ENCODE measurements at regions not wholly inside any gene's neighbourhood (a gene's known extent, or its start where the extent isn't known, plus 50 kb on each side); places are given as distances from the start of the nearest gene placed in this dataset.
"Not testable (repeated sequence)": the region's sequence is repeated elsewhere in the genome, so short reads cannot be mapped to it uniquely, and the experiment has no call there.

- DNase-seq (ENCODE audit: low spot score), result no peak
Observed at GRCh38 chr2:7146151-7146550, 228.9 kb downstream of the RNF144A start.

GRCh38 chr2:7154656-7155055, 237.4 kb downstream of the RNF144A start:
- DNase-seq (ENCODE audit: low spot score), result no peak

DNA sequence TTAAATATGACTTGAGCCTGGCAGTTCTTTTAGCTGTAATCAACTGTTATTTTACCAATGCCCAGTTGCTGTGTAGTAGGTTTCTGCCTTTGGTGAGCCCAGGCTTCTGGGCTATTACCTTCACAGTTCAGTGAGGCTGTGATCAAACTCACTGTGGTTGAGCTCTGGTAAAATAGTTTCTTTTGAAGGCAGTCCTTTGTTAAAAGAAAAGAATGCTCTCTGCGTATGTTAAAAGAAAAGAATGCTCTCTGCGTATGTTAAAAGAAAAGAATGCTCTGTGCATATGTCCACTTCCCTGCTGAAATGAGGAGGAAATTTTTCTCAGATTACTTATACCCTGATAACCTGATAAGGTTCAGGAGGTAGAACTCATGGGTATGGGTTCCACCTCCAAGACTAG, 244.3 kb downstream of the RNF144A start:
- no peak for DNase-seq (ENCODE audit: low spot score)

- peak; percentile 37 for DNase-seq (ENCODE audit: low spot score)
Observed at GRCh38 chr2:7165736-7166135, 248.5 kb downstream of the RNF144A start.

DNA sequence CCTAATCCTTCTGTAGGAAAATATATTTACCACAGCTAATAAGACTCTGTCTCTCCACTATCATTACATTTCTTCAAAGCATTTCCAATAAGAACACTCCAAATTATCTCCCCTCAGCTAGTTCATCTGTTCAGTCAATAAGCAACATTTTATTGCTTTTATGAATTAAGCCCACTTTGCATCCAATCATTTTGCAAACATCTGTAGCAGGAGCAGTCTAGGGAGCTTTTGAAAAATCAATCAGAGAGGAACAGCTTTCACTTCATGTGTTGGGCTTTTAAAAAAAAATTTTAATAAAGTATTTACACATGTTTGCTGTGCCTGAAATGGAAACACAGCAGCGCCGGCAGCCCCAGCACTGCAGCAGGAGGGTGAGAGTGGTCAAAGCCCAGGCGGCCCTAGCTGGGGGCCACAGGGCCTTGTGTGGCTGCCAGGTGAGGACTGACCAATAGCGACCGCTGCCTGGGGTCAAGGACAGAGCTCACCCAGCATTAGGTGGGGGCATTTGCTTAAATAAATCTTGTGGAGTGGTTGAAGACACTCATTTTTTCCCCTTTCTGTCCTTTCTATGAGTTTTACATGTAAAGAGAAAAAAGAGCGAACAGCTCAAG, 250.7 kb downstream of the RNF144A start:
- DNase-seq (ENCODE audit: low spot score), result no peak

DNA sequence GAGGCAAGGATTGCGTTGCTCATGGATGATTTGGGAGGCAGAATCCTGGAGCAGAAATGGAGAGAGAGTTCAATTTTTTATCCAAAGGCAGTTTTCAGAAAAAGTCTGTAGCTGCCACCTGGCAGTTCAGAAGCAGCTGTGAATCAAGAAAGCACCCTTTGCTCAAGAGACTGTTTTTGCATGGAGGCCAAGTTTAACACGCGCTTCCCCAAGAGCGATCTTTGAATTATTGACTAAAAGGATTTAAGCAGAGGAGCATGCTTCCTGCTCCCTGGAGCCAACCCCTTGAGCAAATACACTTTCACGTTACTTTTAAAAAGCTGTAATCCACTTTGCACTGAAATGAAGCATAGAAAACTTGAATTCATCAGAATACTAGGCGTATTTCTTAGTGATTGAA, 252.4 kb downstream of the RNF144A start:
- no peak for DNase-seq (ENCODE audit: low spot score)

DNA sequence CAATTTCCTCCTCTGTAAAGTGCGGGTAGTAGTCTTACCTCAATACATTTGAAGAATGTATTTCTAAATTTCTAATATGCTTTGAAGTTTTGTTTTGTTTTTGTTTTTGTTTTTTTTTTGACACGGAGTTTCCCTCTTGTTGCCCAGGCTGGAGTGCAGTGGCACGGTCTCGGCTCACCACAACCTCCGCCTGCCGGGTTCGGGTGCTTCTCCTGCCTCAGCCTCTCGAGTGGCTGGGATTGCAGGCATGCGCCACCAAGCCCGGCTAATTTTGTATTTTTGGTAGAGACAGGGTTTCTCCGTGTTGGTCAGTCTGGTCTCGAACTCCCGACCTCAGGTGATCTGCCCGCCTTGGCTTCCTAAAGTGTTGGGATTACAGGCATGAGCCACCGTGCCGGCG, 261.8 kb downstream of the RNF144A start:
- not testable (repeated sequence) for DNase-seq (ENCODE audit: low spot score)

- peak; percentile 77 for DNase-seq (ENCODE audit: low spot score)
Observed at GRCh38 chr2:7180638-7181370, 263.6 kb downstream of the RNF144A start.

GRCh38 chr2:7182525-7182924, 265.3 kb downstream of the RNF144A start:
- DNase-seq (ENCODE audit: low spot score), result no peak

DNA sequence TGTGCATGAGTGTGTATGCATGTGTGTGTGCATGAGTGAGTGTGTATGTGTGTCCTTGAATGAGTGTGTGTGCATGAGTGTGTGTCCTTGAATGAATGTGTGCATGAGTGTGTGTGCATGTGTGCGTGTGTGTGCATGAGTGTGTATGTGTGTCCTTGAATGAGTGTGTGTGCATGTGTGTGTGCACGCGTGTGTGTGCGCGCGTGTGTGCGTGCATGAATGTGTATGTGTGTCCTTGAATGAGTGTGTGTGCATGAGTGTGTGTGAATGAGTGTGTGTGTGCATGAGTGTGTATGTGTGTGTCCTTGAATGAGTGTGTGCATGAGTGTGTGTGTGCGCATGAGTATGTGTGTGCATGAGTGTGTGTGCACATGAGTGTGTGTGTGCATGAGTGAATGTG, 271.9 kb downstream of the RNF144A start:
- no peak for DNase-seq (ENCODE audit: low spot score)

DNA sequence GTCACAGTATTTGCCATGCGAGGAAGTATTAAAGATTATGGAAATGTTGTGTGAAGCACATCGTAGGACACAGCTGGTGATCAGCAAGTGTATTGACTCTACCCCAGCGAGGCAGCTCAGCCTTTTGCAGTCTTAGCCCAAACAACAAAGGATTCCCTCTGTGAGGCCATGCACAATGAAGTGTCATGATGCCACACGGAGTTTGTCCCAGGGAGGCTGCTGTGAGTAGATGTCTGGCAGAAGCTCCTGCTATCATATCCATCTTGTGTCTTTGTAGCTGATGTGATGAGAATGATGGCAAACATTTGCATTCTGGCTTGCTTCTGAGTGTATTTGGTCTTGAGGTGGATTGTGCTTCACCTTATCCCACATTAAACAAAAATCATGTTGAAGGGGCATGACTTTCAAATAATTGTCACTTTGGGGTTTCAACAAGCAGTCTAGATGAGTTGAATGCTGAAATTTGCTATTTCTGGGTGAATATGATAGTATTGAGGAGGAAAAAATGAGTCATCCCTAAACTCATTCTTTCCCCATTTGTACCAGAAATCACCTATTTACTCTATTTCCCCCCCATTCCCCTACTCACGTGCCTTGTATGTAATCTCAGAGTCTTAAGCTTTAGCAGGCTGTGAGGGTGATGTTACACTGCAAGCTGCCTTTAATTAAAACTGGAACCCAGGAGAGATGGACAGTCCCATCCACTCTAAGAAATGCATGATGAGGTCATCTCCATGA, 273.5 kb downstream of the RNF144A start:
- peak; percentile 13 for DNase-seq (ENCODE audit: low spot score)

- DNase-seq (ENCODE audit: low spot score), result peak; percentile 98
Observed at GRCh38 chr2:7191932-7192331, 274.7 kb downstream of the RNF144A start.

- DNase-seq (ENCODE audit: low spot score), result no peak
Observed at GRCh38 chr2:7193457-7193856, 276.2 kb downstream of the RNF144A start.

DNA sequence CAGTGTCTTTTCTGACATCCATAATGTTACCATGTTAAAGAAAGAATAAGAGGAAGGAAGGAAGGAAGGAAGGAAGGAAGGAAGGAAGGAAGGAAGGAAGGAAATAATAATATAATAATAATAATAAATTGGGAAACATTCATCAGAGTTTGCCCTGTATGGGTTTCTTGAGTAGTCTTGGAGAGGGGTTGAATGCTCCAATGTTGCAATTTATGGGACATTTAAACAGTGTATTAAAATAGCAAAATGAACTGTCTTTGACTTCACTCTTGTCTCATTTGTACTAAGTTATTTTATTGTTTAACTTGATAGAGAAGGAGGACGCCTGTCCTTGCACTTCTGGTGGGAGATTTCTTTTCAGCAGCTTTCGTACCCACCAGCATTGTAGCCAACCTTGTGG, 277.7 kb downstream of the RNF144A start:
- no peak for DNase-seq (ENCODE audit: low spot score)

DNA sequence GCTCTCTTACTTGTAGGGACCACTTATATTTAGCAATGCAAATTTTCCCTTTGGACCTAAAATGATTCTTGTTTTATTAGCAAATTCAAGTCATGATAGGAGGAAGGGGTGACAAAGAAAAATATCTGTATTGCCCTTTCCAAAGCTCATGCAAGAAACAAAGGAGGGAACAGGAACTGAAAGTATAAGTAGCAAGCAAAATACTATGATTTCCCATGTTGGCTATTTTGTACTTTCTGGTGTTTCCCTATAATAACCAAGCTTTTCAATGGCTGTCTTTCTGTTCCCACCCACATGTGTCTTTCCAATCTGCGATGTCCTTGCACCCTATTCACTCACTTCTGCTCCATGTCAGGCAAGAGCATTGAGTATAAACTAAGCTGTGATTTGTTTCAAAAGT, 279.7 kb downstream of the RNF144A start:
- no peak for DNase-seq (ENCODE audit: low spot score)

DNA sequence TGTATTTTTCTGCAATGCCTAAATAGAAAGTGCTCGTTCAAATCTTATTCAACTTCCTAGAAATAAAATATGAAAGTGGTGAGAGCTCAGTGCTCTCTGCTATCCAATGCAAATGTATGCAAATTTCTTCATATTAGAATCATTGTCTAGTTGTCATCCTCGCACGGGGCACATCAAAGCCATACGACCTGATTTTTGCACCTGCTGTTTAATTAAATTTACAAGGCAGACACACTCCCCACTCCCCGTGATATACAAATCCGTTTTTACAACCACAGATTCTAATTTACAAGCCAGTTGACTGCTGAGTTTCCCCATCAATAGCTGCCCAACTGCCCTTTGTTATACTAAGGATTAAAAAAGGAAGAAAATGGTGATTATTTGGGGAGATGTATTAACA, 284.6 kb downstream of the RNF144A start:
- no peak for DNase-seq (ENCODE audit: low spot score)

GRCh38 chr2:7203056-7203467, 285.9 kb downstream of the RNF144A start:
- peak; percentile 56 for DNase-seq (ENCODE audit: low spot score)

- DNase-seq (ENCODE audit: low spot score), result no peak
Observed at GRCh38 chr2:7205151-7205830, 288.1 kb downstream of the RNF144A start.

GRCh38 chr2:7206111-7206810, 289.0 kb downstream of the RNF144A start:
- DNase-seq (ENCODE audit: low spot score), result no peak

- DNase-seq (ENCODE audit: low spot score), result no peak
Observed at GRCh38 chr2:7207631-7208030, 290.4 kb downstream of the RNF144A start.

DNA sequence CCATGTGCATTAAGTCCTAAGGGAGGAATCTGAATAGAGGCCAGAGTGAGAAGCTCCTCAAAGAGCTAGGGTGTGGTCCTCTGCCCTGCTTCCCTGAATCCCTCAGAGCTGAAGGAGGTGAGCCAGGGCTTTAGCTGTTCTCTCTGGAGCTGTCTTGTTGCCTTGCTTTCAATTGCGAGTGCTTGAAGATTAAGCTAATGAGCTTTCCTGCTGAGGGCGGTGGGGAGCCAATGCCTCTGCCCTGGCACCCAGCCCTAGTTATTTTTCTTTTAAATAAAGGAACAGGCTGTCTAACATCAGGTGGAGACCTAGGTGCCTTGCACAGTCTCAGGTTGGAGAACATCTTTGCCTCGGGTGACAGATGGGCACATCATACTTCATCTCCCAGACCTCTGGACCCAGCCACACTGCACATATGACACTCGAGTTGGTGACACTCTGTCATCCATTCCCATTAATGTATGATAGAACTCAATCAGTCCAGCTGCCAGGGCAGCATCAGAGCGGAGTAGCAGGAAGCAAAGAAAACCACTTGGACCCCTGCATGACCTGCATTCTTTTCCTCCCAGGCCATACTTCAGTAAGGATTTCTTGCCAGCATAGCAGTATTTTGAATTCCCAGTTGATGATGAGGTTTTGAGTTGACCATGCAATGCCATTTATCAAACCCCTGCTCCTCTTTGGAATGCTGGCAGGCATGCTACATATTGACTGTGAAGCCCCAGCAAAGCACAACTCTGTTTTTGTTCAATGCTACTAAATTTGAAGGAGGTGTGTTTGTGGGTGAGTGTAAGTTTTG, 292.7 kb downstream of the RNF144A start:
- DNase-seq (ENCODE audit: low spot score), result peak; percentile 67
